ENCODE measurements at regions not wholly inside any gene's neighbourhood (a gene's known extent, or its start where the extent isn't known, plus 50 kb on each side); places are given as distances from the start of the nearest gene placed in this dataset.
"Not testable (repeated sequence)": the region's sequence is repeated elsewhere in the genome, so short reads cannot be mapped to it uniquely, and the experiment has no call there.

DNA sequence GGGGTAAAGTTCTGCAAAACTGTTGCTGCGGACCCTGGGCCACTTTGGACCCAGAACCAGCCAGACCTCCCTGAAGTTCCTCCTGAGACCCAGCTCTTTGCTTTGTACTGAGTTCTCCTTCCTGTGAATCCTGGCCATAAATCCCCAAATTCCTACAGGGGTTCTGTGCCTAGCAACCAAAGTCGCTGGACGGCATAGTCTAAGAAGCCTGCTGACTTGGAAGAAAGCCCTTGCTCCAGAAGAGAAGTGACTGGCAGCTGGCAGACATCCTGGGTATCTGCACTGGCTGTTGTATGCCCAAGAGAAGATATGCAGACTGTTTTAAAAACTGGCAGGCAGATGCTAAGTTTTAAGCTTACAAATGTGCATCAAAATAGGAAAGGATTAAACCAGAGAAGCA, 99.9 kb upstream of the SLC24A4 start:
- no peaks in the 10 kb centered on the region for H3K27me3 ChIP-seq
- H3K4me1 ChIP-seq: no peaks in the 10 kb centered on the region
- 44 to 58% methylated on average over 2 to 3 of the region's 3 CpGs for WGBS, 2 donors (ENCODE audit: low coverage in 1 of 2)
- TF ChIP-seq EP300 (IDR thresholded peaks at IDR 0.05): no peak
- TF ChIP-seq, protein P1, sequence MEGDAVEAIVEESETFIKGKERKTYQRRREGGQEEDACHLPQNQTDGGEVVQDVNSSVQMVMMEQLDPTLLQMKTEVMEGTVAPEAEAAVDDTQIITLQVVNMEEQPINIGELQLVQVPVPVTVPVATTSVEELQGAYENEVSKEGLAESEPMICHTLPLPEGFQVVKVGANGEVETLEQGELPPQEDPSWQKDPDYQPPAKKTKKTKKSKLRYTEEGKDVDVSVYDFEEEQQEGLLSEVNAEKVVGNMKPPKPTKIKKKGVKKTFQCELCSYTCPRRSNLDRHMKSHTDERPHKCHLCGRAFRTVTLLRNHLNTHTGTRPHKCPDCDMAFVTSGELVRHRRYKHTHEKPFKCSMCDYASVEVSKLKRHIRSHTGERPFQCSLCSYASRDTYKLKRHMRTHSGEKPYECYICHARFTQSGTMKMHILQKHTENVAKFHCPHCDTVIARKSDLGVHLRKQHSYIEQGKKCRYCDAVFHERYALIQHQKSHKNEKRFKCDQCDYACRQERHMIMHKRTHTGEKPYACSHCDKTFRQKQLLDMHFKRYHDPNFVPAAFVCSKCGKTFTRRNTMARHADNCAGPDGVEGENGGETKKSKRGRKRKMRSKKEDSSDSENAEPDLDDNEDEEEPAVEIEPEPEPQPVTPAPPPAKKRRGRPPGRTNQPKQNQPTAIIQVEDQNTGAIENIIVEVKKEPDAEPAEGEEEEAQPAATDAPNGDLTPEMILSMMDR (IDR thresholded peaks at IDR 0.05): no peak
- TF ChIP-seq POLR2AphosphoS5 (IDR thresholded peaks at IDR 0.05): no peak
- TF ChIP-seq POLR2A (IDR thresholded peaks at IDR 0.05): no peak
- H3K4me3 ChIP-seq: no peak overlapping the region
- no peaks in the 10 kb centered on the region for H3K9me3 ChIP-seq
- no peak for ATAC-seq
- H3K36me3 ChIP-seq: no peaks in the 10 kb centered on the region
- no peak overlapping the region for H3K27ac ChIP-seq

DNA sequence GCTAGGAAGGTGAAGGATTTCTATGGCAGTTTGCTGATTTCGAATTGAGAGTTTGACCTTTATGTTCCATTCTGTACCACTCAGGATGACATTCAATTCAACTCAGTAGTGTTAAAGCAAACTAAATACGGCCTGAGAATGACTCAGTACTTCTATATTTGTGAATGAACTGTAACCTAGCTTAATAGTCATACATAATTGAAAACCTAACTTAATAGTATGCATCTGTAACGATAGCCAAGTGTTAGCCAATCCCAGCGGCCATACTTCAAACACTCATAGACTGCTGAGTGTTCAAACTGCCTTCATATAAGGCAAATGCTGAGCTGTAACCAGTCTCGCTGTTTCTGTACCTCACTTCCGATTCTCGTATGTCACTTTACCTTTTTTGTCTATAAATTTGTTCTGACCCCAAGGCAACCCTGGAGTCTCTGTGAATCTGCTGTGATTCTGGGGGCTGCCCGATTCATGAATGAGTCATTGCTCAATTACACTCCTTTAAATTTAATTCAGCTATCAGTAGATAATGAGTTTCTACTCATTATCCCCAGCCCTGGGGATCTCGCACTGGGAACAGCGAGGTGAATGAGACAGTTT, 98.5 kb upstream of the SLC24A4 start:
- Histone ChIP-seq H3K9me3 (no peaks in the 10 kb centered on the region), H3K4me3 (no peak overlapping the region), H3K4me1 (no peaks in the 10 kb centered on the region), H3K27me3 (no peaks in the 10 kb centered on the region), H3K27ac (no peak overlapping the region), H3K36me3 (no peaks in the 10 kb centered on the region)
- ATAC-seq: no peak
- WGBS, 2 donors (ENCODE audit: low coverage in 1 of 2): 71% methylated on average over 6 to 8 of the region's 10 CpGs
- TF ChIP-seq EP300 (IDR thresholded peaks at IDR 0.05): no peak
- TF ChIP-seq POLR2A (IDR thresholded peaks at IDR 0.05): no peak
- no peak for TF ChIP-seq POLR2AphosphoS5 (IDR thresholded peaks at IDR 0.05)
- TF ChIP-seq, protein P1 (IDR thresholded peaks at IDR 0.05): no peak

DNA sequence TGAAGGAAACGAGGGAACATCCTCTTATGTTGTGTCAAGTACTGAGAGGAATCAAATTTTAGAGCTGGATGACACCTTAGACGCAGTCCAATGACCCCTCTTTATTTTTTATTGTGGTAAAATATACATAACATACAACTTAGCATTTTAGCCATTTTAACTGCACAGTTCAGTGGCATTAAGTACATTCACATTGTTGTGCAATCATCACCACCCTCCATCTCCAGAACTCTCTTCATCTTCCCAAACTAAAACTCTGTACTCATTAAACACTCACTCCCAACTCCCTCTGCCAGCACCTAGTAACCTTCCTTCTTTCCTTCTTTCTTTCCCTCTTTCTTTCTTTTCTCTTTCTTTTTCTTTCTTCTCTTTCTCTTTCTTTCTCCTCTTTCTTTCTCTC, 97.2 kb upstream of the SLC24A4 start:
- ATAC-seq: no peak
- no peaks in the 10 kb centered on the region for H3K27me3 ChIP-seq
- TF ChIP-seq POLR2AphosphoS5 (IDR thresholded peaks at IDR 0.05) (no peak), POLR2A (IDR thresholded peaks at IDR 0.05) (no peak), EP300 (IDR thresholded peaks at IDR 0.05) (no peak)
- TF ChIP-seq, protein P1 (IDR thresholded peaks at IDR 0.05): no peak
- no peak overlapping the region for H3K27ac ChIP-seq
- H3K9me3 ChIP-seq: no peaks in the 10 kb centered on the region
- H3K4me3 ChIP-seq: no peak overlapping the region
- H3K4me1 ChIP-seq: no peaks in the 10 kb centered on the region
- WGBS, 2 donors (ENCODE audit: low coverage in 1 of 2): 40 to 65% methylated on average over 2 of the region's 2 CpGs
- H3K36me3 ChIP-seq: no peaks in the 10 kb centered on the region

DNA sequence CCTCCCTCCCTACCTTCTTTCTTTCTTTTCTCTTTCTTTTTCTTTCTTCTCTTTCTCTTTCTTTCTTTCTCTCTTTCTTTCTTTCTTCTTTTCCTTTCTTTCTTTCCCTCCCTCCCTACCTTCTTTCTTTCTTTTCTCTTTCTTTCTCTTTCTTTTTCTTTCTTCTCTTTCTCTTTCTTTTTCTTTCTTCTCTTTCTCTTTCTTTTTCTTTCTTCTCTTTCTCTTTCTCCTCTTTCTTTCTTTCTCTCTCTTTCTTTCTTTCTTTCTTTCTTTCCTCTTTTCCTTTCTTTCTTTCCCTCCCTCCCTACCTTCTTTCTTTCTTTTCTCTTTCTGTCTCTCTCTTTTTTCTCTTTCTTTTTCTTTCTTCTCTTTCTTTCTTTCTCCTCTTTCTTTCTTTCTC, 96.8 kb upstream of the SLC24A4 start:
- H3K27ac ChIP-seq, H3K36me3 ChIP-seq, H3K4me1 ChIP-seq, H3K27me3 ChIP-seq, H3K4me3 ChIP-seq, H3K9me3 ChIP-seq, ATAC-seq: not testable (repeated sequence)

DNA sequence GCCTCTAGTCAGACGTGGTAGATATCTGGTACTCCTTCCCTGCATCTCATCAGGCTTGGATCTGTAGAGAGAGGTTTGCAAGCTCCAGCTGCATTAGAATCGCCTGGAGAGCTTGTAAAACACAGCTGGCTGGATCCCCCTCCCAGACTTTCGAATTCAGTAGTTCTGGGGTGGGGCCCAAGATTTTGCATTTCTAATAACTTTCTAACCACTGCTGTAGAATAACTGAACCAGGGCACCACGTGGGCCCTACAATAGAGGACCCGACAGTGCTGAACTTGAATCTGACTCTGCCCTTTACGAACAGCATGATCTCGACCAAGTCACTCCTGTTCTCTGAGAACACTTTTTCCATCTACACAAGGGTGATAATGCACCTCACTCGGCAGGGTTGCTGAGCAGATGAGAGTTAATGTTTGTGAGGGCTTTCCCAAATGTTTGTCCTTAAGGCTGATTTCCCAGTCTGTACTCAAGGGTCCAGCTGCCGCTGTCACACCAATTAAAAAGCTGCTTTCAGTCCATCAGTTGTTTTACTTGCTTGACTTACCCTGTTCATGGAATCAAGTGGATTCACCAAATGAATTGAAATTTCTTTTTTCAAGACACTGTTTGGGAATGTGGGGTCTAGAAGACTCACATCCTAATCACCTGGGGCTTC, 86.6 kb upstream of the SLC24A4 start:
- Histone ChIP-seq H3K4me1 (no peaks in the 10 kb centered on the region), H3K4me3 (no peak overlapping the region), H3K27ac (no peak overlapping the region), H3K27me3 (peaks cover 23% of the 10 kb centered on the region), H3K9me3 (peaks cover 0 to 23% (median 0%) of the 10 kb centered on the region in 3 donors), H3K36me3 (no peaks in the 10 kb centered on the region)
- 70 to 73% methylated on average over 5 to 7 of the region's 9 CpGs for WGBS, 2 donors (ENCODE audit: low coverage in 1 of 2)
- ATAC-seq: no peak
- TF ChIP-seq, protein P1 (IDR thresholded peaks at IDR 0.05): no peak
- no peak for TF ChIP-seq POLR2AphosphoS5 (IDR thresholded peaks at IDR 0.05)
- TF ChIP-seq POLR2A (IDR thresholded peaks at IDR 0.05): no peak
- no peak for TF ChIP-seq EP300 (IDR thresholded peaks at IDR 0.05)
